OCI-LY1 (cell line): ENCODE measurements at regions not wholly inside any gene's neighbourhood (a gene's known extent, or its start where the extent isn't known, plus 50 kb on each side); places are given as distances from the start of the nearest gene placed in this dataset.

Source experiments
- H2AFZ ChIP-seq: fragments of 200-600 bp; sonication (generic), shearing (Covaris generic); 2 replicates; pipeline ENCODE4 v1.6.0; 2014; ENCODE audit warnings: antibody characterized with exemption, mild to moderate bottlenecking, low read length
- H3F3A ChIP-seq: fragments of 200-600 bp; sonication (generic), shearing (Covaris generic); 2 replicates; pipeline ENCODE4 v1.6.0; 2014; ENCODE audit warnings: mild to moderate bottlenecking, antibody characterized with exemption, low read length, moderate library complexity; ENCODE audit not compliant: insufficient read depth
- H3K27ac ChIP-seq: fragments of 200-600 bp; sonication (generic); 2 replicates; pipeline ENCODE4 v1.5.1; 2014; ENCODE audit warnings: low read length, mixed run types, mild to moderate bottlenecking, low read depth; ENCODE audit not compliant: poor library complexity, severe bottlenecking
- H3K27me3 ChIP-seq: fragments of 200-600 bp; sonication (generic); 2 replicates; pipeline ENCODE4 v1.6.0; 2014; ENCODE audit warnings: antibody characterized with exemption, mild to moderate bottlenecking, low read length, moderate library complexity; ENCODE audit not compliant: insufficient read depth
- H3K36me3 ChIP-seq: fragments of 200-600 bp; sonication (generic); 2 replicates; pipeline ENCODE4 v1.6.1; 2014; ENCODE audit warnings: mild to moderate bottlenecking, antibody characterized with exemption, low read length, moderate library complexity, mixed read lengths; ENCODE audit not compliant: insufficient read depth
- H3K4me1 ChIP-seq: fragments of 200-600 bp; sonication (generic); 2 replicates; pipeline ENCODE4 v1.5.1; 2014; ENCODE audit warnings: mild to moderate bottlenecking, low read length, moderate library complexity; ENCODE audit not compliant: insufficient read depth, severe bottlenecking
- H3K4me2 ChIP-seq: fragments of 200-600 bp; sonication (generic), shearing (Covaris generic); 2 replicates; pipeline ENCODE4 v1.6.1; 2014; ENCODE audit warnings: low read length
- H3K4me3 ChIP-seq: fragments of 200-600 bp; sonication (generic); 2 replicates; pipeline ENCODE4 v1.5.1; 2014; ENCODE audit warnings: low read length, low read depth, mild to moderate bottlenecking, mixed read lengths; ENCODE audit not compliant: poor library complexity, severe bottlenecking
- H3K79me2 ChIP-seq: fragments of 200-600 bp; shearing (Covaris generic); 2 replicates; pipeline ENCODE4 v1.6.1; 2016; ENCODE audit warnings: mixed run types, low read length, mixed read lengths; ENCODE audit not compliant: insufficient read depth
- H3K9ac ChIP-seq: fragments of 200-600 bp; sonication (generic), shearing (Covaris generic); 2 replicates; pipeline ENCODE4 v1.6.1; 2014; ENCODE audit warnings: mild to moderate bottlenecking, low read length, mixed read lengths
- H3K9me2 ChIP-seq: fragments of 200-600 bp; sonication (generic), shearing (Covaris generic); 2 replicates; pipeline ENCODE4 v1.6.1; 2014; ENCODE audit warnings: low read depth, mild to moderate bottlenecking, low read length, mixed read lengths
- H3K9me3 ChIP-seq: fragments of 200-600 bp; shearing (Covaris generic); 2 replicates; pipeline ENCODE4 v1.6.1; 2014; ENCODE audit warnings: low read length, mixed read lengths
- H4K20me1 ChIP-seq: fragments of 200-600 bp; sonication (generic), shearing (Covaris generic); 2 replicates; pipeline ENCODE4 v1.6.0; 2016; ENCODE audit warnings: mild to moderate bottlenecking, low read length; ENCODE audit not compliant: insufficient read depth
- EZH2 ChIP-seq: fragments of 200-600 bp; sonication (generic), shearing (Covaris generic); IDR thresholded peaks from 2 replicates; pipeline ENCODE4 v1.8.0; 2017; ENCODE audit warnings: borderline replicate concordance, mixed run types, mild to moderate bottlenecking, antibody characterized with exemption, low read length, moderate library complexity, mixed read lengths
- TF ChIP-seq, protein P1 (sequence below): fragments of 200-600 bp; sonication (generic), shearing (Covaris generic); IDR thresholded peaks from 2 replicates; pipeline ENCODE4 v1.5.1; 2017; ENCODE audit warnings: mild to moderate bottlenecking, antibody characterized with exemption, low read length, moderate library complexity, mixed read lengths

DNA sequence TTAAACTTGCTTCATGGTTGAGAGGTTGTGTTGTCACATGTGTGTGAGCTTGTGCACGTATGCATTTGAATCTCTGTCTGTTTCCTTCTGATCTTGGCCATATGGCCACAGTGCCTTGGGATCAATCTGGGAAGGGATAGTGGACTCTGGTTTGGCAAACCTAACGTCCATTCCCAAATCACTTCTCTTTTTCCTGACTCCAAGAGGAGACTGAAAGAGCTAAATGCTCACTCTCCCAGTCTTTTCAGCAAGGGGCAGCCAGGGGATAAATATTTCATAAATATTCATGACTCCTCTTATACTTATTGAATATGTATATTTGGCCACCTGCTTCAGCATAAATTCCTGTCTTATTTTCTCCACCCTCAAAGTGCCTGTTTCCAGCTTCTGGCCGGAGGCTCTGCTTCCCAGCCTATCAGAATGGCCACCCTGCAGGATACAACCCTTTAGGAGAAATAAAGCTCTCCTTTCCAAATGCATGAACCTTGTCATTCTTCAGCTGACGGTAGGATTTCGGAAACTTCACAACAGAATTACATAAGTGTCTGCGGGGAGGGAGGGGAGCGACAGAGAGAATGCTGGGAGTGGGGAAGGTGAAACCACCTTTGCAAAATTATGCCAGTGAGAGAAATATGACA lies 112.2 kb upstream of the COPS8 start:
- no peak overlapping the region for H2AFZ ChIP-seq
- H4K20me1 ChIP-seq, result no peaks in the 10 kb centered on the region
- H3K4me1 ChIP-seq, result peaks cover 28% of the 10 kb centered on the region
- H3K27ac ChIP-seq, result no peak overlapping the region
- no peaks in the 10 kb centered on the region for H3K79me2 ChIP-seq
- no peak overlapping the region for H3K9ac ChIP-seq
- H3K27me3 ChIP-seq, result no peaks in the 10 kb centered on the region; the same call in 1 of the 2 replicates
- H3K36me3 ChIP-seq, result no peaks in the 10 kb centered on the region
- TF ChIP-seq, protein P1, sequence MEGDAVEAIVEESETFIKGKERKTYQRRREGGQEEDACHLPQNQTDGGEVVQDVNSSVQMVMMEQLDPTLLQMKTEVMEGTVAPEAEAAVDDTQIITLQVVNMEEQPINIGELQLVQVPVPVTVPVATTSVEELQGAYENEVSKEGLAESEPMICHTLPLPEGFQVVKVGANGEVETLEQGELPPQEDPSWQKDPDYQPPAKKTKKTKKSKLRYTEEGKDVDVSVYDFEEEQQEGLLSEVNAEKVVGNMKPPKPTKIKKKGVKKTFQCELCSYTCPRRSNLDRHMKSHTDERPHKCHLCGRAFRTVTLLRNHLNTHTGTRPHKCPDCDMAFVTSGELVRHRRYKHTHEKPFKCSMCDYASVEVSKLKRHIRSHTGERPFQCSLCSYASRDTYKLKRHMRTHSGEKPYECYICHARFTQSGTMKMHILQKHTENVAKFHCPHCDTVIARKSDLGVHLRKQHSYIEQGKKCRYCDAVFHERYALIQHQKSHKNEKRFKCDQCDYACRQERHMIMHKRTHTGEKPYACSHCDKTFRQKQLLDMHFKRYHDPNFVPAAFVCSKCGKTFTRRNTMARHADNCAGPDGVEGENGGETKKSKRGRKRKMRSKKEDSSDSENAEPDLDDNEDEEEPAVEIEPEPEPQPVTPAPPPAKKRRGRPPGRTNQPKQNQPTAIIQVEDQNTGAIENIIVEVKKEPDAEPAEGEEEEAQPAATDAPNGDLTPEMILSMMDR, result no peak
- no peak for TF ChIP-seq EZH2
- no peaks in the 10 kb centered on the region for H3F3A ChIP-seq
- H3K4me3 ChIP-seq, result no peak overlapping the region
- H3K9me2 ChIP-seq, result no peaks in the 10 kb centered on the region
- no peaks in the 10 kb centered on the region for H3K9me3 ChIP-seq
- no peak overlapping the region; the same call in 1 of the 2 replicates for H3K4me2 ChIP-seq

DNA sequence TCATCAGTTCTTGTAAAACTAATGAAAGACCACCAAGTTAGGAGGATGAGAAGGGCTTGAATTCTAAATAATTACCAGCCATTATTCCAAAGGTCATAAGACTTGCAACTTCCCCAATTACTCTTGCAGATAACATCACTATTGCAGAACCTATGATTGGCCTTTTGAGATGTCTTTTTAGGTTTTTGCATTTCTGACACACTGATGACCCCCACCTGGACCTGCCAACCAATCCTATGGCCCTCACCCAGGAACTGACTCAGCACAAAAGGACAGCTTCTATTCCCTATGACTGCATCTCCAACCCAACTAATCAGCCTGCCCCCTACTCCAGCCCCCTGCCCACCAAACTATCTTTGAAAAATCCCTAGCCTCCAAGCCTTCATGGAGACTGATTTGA lies 111.5 kb upstream of the COPS8 start:
- TF ChIP-seq, protein P1, result no peak
- no peak for TF ChIP-seq EZH2
- H3K27ac ChIP-seq, result no peak overlapping the region
- no peaks in the 10 kb centered on the region for H3K79me2 ChIP-seq
- no peaks in the 10 kb centered on the region for H3F3A ChIP-seq
- H3K4me2 ChIP-seq, result no peak overlapping the region
- no peak overlapping the region for H2AFZ ChIP-seq
- no peaks in the 10 kb centered on the region; the same call in 1 of the 2 replicates for H3K27me3 ChIP-seq
- no peaks in the 10 kb centered on the region for H3K9me3 ChIP-seq
- H3K9ac ChIP-seq, result no peak overlapping the region
- no peaks in the 10 kb centered on the region for H4K20me1 ChIP-seq
- no peaks in the 10 kb centered on the region for H3K9me2 ChIP-seq
- no peaks in the 10 kb centered on the region for H3K36me3 ChIP-seq
- H3K4me1 ChIP-seq, result peaks cover 25% of the 10 kb centered on the region
- no peak overlapping the region for H3K4me3 ChIP-seq

DNA sequence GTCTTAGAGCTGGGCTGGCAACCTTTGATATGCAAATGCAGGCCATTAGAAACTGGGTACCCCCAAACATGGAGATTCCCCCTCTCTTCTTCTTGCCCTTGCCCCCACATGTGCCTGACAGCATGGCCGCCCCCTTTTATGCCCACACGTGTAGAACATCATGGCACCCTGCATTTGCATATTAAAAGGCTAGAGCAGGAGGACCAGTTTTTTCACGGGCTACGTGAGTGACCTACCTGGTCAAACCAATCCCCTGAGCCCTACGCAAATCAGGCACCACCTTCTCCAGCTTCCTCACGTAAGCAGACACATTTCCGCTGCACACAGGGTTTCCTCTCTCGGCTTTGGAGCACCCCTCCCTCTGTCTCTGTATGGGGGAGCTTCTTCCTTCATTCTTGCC lies 110.9 kb upstream of the COPS8 start:
- Histone ChIP-seq H3K9me3 (no peaks in the 10 kb centered on the region), H3K9me2 (no peaks in the 10 kb centered on the region), H3K4me1 (peaks cover 19% of the 10 kb centered on the region), H3K4me2 (no peak overlapping the region), H3K9ac (no peak overlapping the region), H3K4me3 (no peak overlapping the region), H3K36me3 (no peaks in the 10 kb centered on the region), H3K27ac (no peak overlapping the region), H3K27me3 (no peaks in the 10 kb centered on the region; the same call in 1 of the 2 replicates), H2AFZ (no peak overlapping the region), H3K79me2 (no peaks in the 10 kb centered on the region), H4K20me1 (no peaks in the 10 kb centered on the region), H3F3A (no peaks in the 10 kb centered on the region)
- TF ChIP-seq EZH2, result no peak
- TF ChIP-seq, protein P1, result no peak
